Stimulated activated CD4-positive, alpha-beta T cell treated with anti-CD3 and anti-CD28 coated beads, Interleukin-12 subunit alpha, Interleukin-12 subunit beta, amount 100 ng/mL, for 24 hours (primary cell): ENCODE measurements at regions not wholly inside any gene's neighbourhood (a gene's known extent, or its start where the extent isn't known, plus 50 kb on each side); places are given as distances from the start of the nearest gene placed in this dataset.
A peak's percentile ranks its signal among the peaks of the same experiment; 100 is the strongest.
"Not testable (repeated sequence)": the region's sequence is repeated elsewhere in the genome, so short reads cannot be mapped to it uniquely, and the experiment has no call there.

ENCODE experiments used
- DNase-seq, 2 experiments: peaks; one replicate each; pipeline ENCODE4 v3.0.0-alpha.2; 2020; ENCODE audit warnings: low read depth in 2 of 2

- no peak for DNase-seq
Observed at GRCh38 chr12:11539156-11539555, 110.3 kb upstream of the ETV6 start.

DNA sequence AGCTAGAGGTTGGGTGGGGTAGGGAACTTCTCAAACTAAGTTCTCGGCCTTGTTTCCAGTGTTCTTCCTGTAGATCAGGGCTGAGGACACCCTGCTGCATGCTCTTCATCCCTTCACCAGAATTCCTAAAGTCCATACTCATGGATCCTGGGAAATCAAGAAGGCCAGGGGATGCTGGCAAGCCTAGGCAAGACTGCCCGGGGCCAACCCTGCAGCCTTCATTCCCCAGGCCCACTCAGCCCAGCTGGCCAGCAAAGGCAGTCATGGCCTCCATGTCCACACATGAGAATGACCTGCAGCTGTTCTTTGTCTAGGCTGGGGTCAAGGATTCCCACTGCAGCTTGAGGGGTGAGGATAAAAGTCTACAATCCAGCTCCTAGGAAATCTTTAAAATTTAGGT lies 109.3 kb upstream of the ETV6 start:
- DNase-seq = no peak

DNA sequence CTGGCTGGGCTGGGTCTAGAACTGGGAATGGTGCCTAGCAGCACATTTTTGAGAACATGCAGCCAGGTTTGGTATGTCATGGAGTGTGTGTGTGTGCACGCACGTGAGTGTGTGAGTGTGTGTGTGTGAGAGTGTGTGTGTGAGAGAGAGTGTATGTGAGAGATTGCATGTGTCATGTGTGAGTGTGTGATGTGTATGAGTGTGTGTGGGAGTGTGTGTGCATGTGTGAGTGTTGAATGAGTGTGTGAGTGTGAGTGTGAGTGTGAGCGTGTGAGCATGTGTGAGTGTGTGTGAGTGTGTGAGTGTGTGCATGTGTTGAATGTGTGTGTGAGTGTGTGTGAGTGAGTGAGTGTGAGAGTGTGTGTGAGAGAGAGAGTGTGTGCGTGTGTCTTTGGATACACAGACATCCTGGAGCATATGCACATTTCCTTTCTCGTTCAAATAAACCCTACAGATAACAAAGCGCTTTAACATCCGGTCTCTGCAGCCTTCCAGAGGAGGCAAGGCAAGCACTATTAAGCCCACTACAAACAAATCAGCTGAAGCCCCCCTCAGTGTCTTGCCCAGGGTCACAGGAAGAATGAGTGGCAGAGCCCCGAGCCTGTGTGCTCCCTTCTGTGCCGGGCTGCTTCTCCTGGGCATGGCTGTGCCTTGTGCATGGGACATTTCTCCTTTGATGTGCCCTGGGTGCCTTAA lies 108.7 kb upstream of the ETV6 start:
- no peak for DNase-seq

GRCh38 chr12:11542599-11542998 lies 106.9 kb upstream of the ETV6 start:
- DNase-seq = no peak

GRCh38 chr12:11543457-11544158 lies 105.9 kb upstream of the ETV6 start:
- DNase-seq = no peak

- DNase-seq = peak; percentile 21 to 28
Observed at GRCh38 chr12:11545484-11546330, 103.8 kb upstream of the ETV6 start.

DNA sequence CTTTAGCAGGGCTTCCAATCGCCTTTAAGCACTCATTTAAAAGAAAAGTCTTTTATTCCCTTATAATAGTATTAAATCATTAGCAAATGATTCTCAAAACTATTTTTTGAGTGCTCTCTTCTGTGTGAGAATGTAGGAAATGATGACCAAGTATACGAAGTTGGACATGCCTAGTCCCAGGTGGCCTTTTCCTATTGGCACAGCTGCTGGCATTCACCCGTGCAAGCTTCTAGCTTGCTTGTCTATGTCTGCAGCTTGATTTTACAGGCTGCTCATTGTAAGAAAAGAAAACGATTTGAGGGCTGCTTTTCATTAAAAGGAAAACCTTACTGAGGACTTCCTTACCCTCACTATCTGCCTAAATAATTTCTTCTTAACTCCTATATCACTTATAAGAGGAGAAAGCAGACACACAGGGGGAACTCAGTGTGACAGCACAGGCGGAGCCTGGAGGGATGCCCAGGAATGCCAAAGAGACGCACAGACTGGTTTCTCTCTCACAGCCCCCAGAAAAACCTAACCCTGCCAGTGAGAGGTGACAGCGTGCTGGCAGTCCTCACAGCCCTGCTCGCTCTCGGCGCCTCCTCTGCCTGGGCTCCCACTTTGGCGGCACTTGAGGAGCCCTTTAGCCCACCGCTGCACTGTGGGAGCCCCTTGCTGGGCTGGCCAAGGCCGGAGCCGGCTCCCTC lies 102.7 kb upstream of the ETV6 start:
- not testable (repeated sequence) for DNase-seq

GRCh38 chr12:11547271-11547646 lies 102.2 kb upstream of the ETV6 start:
- DNase-seq = not testable (repeated sequence)

DNA sequence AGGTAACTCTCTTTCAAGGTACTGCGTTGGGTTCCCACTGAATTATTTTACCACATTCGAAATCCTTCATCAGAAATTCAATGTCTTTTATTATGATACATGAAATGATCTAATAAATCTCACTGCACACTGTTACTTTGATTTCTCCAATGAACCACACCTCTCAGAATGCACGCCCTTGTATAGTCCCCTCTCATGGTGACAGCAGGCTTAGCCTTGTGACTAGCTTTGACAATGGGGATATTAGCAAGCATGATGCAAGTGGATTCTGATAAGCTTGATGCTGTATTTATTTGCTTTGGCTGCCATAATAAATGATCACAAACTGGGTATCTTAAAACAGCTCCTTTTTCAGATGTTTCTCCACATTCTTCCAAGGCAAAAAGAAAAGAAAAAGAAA lies 100.4 kb upstream of the ETV6 start:
- no peak for DNase-seq

GRCh38 chr12:11553871-11554533 lies 95.5 kb upstream of the ETV6 start:
- peak in 1 of 2 experiments; percentile 33 for DNase-seq

DNA sequence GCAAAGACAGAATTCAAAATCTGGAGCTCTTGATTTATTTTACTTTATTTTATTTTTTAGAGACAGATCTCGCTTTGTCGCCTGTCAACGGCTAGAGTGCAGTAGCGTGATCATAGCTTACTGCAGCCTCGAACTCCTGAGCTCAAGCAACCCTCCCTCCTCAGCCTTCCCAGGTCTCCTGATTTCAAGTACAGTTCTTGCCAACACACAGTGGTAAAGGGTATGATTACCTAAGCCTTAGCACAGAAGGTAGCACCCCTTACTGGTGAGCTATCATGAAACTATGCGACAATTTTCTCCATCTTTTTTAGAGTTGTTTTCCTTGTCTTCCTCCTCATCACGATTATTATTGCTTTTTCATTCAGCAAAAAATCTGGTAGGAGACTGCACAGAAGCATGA lies 94.3 kb upstream of the ETV6 start:
- DNase-seq = no peak

- DNase-seq = no peak
Observed at GRCh38 chr12:11555743-11556625, 93.5 kb upstream of the ETV6 start.

- no peak for DNase-seq
Observed at GRCh38 chr12:11556682-11557081, 92.8 kb upstream of the ETV6 start.

- DNase-seq = no peak
Observed at GRCh38 chr12:11559626-11560340, 89.7 kb upstream of the ETV6 start.

- DNase-seq = no peak
Observed at GRCh38 chr12:11561411-11561810, 88.1 kb upstream of the ETV6 start.

- DNase-seq = no peak
Observed at GRCh38 chr12:11563785-11564739, 85.4 kb upstream of the ETV6 start.

DNA sequence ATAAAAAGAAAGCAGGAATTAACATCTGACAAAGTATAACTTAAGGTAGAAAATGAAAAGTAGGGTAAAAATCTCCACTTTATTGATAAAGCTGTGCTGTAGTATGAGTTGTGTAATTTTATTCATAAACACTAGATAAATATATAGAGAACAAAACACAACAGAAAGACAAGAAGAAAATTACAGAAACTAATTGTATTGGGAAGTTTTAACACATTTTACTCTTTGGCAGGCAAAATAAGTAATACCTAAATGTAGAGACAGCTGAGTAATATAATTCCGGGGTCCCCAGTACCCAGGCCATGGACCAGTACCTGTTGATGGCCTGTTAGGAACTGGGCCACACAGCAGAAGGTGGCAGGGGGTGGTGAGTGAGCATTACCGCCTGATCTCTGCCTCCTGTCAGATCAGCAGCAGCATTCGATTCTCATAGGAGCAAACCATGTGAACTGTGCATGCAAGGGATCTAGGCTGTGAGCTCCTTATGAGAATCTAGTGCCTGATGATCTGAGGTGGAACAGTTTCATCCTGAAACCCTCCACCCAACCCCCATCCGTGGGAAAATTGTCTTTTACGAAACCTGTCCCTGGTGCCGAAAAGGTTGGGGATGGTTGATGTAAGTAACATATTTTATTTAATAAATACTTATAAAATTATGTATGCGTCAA lies 84.4 kb upstream of the ETV6 start:
- no peak for DNase-seq

DNA sequence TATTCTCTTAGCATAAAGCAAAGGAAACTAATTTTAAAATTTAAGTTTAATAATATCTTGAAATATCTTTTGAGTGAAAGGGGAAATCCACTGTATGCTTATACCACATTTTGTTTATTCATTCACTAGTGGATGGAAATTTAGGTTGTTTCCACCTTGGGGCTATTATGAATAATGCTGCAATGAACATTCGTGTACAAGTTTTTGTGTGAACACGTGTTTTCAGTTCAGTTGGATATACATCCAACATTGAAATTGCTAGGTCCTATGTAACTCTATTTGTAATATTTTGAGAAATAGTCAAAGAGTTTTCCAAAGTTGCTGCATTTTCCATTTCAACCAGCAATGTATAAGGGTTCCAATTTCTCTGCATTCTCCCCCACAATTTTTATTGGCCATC lies 83.7 kb upstream of the ETV6 start:
- no peak for DNase-seq
